ENCODE measurements at regions not wholly inside any gene's neighbourhood (a gene's known extent, or its start where the extent isn't known, plus 50 kb on each side); places are given as distances from the start of the nearest gene placed in this dataset.

DNA sequence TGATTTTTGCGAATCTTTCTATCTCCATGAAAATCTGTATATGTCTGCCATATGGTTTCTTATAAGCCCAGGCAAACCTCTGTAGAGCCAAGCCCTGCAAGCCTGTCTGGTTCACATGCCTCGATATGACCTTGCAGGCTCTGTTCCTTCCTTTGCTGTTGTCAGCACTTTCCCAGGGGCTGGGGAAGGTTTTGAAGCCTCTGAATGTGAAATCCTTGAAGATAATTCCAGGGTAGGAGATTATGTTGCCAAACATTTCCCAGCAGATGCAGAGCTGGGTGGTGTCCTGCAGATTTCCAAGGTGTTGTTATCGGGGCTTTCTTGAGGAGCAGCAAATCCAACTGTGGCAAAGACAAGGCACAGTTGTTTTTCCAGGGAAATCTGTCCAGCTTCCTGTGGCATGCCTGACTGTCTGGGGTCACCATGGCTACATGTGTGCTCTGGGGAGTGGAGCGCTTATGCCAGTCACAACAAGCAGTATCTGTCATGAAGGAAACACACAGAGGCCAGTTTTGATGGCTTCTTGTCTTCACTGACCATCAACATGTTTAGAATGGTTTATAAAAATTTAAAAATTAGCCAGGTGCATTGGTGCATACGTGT, 60.7 kb upstream of the RPS23 start:
- no peak for TF ChIP-seq CTCF (IDR thresholded peaks at IDR 0.05)
- no peak for TF ChIP-seq REST (IDR thresholded peaks at IDR 0.05; ENCODE audit: insufficient read depth in 1 of 2, low read depth in 2 of 2, low read length in 1 of 2)
- no peak for TF ChIP-seq POLR2AphosphoS5 (IDR thresholded peaks at IDR 0.05; ENCODE audit: low read depth, low read length)
- no peak for TF ChIP-seq SIN3A (IDR thresholded peaks at IDR 0.05; ENCODE audit: borderline replicate concordance, insufficient read depth, low read depth, low read length)
